Activated T-cell treated with anti-CD3 and anti-CD28 coated beads, Interleukin-2, amount 50 U/mL, for 24 hours (primary cell): ENCODE measurements at regions not wholly inside any gene's neighbourhood (a gene's known extent, or its start where the extent isn't known, plus 50 kb on each side); places are given as distances from the start of the nearest gene placed in this dataset.

Experiments
- DNase-seq: peaks from one replicate; pipeline ENCODE4 v3.0.0-alpha.2; 2020
- H3K27ac Mint-ChIP-seq: 2 replicates; pipeline ENCODE4 v1.8.0; 2020; ENCODE audit warnings: mild to moderate bottlenecking, mixed read lengths
- H3K27me3 Mint-ChIP-seq: 2 replicates; pipeline ENCODE4 v1.8.0; 2020; ENCODE audit warnings: mixed read lengths
- H3K36me3 Mint-ChIP-seq: 2 replicates; pipeline ENCODE4 v1.8.0; 2020; ENCODE audit warnings: low read depth, mixed read lengths
- H3K4me1 Mint-ChIP-seq: 2 replicates; pipeline ENCODE4 v1.8.0; 2020; ENCODE audit warnings: low read depth, mixed read lengths
- H3K4me3 Mint-ChIP-seq: 2 replicates; pipeline ENCODE4 v1.8.0; 2020; ENCODE audit warnings: mild to moderate bottlenecking, moderate library complexity, mixed read lengths
- H3K9me3 Mint-ChIP-seq: 2 replicates; pipeline ENCODE4 v1.8.0; 2020; ENCODE audit warnings: mixed read lengths

DNA sequence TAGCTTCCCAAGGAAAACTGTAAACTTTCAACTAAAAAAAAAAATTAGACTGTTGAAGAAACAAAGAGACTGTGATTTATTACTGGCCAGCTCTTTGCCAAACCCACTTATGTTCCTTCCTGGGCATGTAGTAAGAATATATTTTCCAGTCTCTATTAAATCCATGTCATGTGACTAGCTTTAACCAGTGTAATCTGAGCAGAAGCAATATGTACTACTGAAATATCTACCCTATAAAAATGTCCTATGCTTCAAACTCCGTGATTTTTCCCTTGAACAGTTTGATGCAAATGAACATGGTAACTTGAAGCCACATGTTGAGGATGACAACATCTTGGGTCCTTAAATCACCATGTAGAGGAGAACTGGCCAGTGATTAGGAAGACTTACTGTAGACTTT, 144.5 kb downstream of the NTMT2 start:
- DNase-seq, result no peak
- Mint-ChIP-seq H3K4me1 (no peaks in the 10 kb centered on the region), H3K27ac (no peak overlapping the region), H3K36me3 (no peaks in the 10 kb centered on the region), H3K4me3 (no peak overlapping the region), H3K9me3 (no peaks in the 10 kb centered on the region), H3K27me3 (peaks cover 7% of the 10 kb centered on the region)

DNA sequence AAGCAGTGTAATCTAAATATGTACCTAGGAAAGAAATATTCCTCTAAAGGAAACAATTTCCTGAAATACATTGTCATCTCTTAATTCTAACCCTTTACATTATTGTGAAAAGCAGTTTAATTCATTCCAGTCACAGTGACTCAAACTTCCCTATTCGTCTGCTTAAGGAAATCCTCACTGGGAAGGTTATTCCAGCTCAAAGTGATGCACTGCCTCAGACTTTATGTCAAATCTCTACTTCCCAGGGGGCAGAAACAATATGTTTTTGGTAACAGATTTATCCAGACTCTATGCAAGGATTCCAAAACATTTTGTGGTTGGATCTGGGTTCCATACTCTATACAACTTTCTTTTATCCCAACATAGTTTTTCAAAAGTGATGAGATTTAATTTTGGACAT, 145.2 kb downstream of the NTMT2 start:
- H3K4me1 Mint-ChIP-seq, result no peaks in the 10 kb centered on the region
- DNase-seq, result no peak
- no peak overlapping the region for H3K4me3 Mint-ChIP-seq
- peaks cover 7% of the 10 kb centered on the region for H3K27me3 Mint-ChIP-seq
- no peaks in the 10 kb centered on the region for H3K36me3 Mint-ChIP-seq
- H3K27ac Mint-ChIP-seq, result no peak overlapping the region
- H3K9me3 Mint-ChIP-seq, result no peaks in the 10 kb centered on the region

DNA sequence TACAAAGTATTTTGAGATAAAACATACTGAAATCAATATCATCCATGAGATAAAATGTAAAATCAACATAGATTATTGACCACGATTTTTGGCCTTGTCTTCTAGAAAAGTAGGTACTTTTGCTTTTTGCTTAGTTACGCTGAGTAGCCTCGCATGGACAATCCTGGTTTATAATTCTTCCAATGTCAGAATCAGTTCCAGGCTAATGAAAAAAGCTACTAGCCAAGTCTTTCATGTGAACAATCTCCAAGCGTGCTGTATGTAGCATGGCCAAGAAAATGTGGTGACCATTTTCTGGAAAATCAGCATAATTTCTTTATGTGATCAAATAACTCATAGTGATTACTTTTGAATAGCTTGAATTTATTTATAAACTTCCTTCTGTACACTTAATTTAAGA, 145.8 kb downstream of the NTMT2 start:
- Mint-ChIP-seq H3K36me3 (no peaks in the 10 kb centered on the region), H3K4me1 (no peaks in the 10 kb centered on the region), H3K4me3 (no peak overlapping the region), H3K27me3 (peaks cover 7% of the 10 kb centered on the region), H3K9me3 (no peaks in the 10 kb centered on the region), H3K27ac (no peak overlapping the region)
- DNase-seq, result no peak

DNA sequence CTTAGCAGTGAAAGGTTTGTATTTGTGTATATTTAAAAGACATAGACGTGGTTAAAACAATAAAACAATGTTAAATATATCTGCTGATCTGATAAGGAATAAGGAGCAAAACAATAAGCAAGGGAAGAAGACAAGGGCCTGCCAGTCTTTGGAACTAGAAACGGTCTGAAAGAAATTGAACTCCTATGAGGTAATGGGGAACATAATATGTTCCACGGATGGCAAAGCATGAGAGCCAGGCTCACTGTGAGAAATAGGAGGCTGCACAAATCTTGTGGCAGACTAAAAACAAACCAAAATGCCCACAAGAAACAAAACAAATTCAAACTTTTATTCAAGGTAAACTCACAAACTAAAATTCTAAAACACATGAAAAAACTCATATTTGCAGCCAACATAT, 150.5 kb downstream of the NTMT2 start:
- Mint-ChIP-seq H3K36me3 (no peaks in the 10 kb centered on the region), H3K9me3 (peaks cover 3% of the 10 kb centered on the region), H3K27me3 (no peaks in the 10 kb centered on the region), H3K27ac (no peak overlapping the region), H3K4me1 (no peaks in the 10 kb centered on the region), H3K4me3 (no peak overlapping the region)
- DNase-seq, result no peak

DNA sequence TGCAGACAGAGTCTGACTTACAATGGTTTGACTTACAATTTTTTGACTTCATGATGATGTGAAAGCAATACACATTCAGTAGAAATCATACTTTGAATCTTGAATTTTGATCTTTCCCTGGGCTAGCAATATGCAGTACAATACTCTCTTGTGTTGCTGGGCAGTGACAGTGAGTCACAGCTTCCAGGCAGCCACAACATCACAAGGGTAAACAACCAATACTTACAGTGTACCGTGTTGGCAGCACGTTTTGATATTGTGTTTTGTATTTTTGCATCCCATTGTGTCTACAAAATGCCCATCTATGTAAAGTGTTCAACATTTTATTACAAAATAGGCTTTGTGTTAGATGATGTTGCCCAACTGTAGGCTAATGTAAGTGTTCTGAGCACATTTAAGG, 150.9 kb downstream of the NTMT2 start:
- no peak for DNase-seq
- Mint-ChIP-seq H3K36me3 (no peaks in the 10 kb centered on the region), H3K4me1 (no peaks in the 10 kb centered on the region), H3K9me3 (peaks cover 3% of the 10 kb centered on the region), H3K4me3 (no peak overlapping the region), H3K27ac (no peak overlapping the region), H3K27me3 (no peaks in the 10 kb centered on the region)

DNA sequence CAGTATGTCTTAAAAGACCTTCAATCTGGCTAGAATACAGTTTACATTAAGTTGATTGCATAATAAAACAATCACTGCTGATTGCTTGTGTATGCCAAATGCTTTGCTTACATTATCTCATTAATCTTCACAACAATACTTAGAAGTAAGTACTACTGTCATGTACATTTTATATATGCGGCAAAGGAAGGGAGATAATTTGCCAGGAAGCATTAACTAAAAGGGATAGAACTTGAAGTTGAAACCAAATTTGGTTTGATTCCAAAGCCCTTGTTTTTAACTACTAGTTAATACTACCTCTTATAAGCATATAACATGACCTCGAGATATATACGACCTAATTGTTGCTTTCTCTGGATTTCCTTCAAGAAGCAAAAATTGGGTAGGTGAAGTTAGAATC, 155.8 kb downstream of the NTMT2 start:
- H3K4me1 Mint-ChIP-seq, result no peaks in the 10 kb centered on the region
- H3K4me3 Mint-ChIP-seq, result no peak overlapping the region
- peaks cover 3% of the 10 kb centered on the region for H3K9me3 Mint-ChIP-seq
- H3K27ac Mint-ChIP-seq, result no peak overlapping the region
- DNase-seq, result no peak
- no peaks in the 10 kb centered on the region for H3K27me3 Mint-ChIP-seq
- no peaks in the 10 kb centered on the region for H3K36me3 Mint-ChIP-seq

DNA sequence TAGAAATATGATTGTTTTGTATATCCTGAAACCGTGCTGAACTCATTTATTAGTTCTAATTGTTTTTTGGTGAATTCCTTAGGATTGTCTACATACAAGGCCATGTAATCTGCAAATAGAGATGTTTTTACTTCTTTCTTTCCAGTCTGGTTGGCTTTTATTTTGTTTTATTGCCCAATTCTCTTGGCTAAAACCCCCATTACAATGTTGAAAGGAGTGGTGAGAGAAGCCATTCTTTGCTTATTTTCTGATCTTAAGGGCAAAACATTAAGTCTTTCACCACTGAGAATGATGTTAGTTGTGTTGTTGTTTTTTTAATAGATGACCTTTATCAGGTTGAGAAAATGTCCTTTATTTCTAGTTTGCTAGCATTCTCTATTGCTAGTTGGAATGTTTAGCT, 157.3 kb downstream of the NTMT2 start:
- Mint-ChIP-seq H3K4me1 (no peaks in the 10 kb centered on the region), H3K36me3 (no peaks in the 10 kb centered on the region), H3K9me3 (no peaks in the 10 kb centered on the region), H3K27ac (no peak overlapping the region), H3K27me3 (peaks cover 5% of the 10 kb centered on the region), H3K4me3 (no peak overlapping the region)
- no peak for DNase-seq

DNA sequence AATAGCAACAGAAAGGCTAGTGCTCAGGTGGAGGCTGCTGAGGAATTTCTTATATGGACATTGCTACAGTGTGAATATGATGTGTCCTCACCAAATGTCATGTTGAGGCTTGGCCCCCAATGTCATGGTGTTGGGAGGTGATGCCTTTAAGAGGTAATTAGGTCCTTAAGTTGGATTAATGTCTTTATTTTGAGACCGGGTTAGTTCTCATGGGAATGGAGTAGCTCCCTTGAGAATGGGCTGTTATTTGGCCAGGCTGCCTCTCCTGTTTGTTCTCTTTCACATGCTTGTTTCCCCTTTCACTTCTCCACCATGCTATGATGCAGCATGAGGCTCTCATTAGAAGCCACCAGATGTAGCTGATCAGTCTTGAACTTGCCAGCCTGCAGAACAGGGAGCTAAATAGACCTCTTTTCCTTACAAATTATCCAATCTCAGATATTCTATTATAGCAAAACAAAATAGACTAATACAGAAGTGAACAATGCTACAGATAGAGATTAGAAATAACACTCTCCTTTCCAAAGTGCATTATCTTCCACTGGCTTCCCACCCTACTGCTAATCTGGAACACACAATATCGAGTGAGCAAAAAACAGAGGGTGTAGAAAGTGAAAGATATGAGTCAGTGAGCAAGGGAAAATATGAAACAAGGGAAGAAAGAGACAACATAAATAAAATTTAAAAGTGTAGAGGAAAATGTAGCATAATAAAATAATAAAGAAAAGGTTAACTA, 160.2 kb downstream of the NTMT2 start:
- no peak overlapping the region for H3K27ac Mint-ChIP-seq
- H3K4me1 Mint-ChIP-seq, result no peaks in the 10 kb centered on the region
- H3K27me3 Mint-ChIP-seq, result peaks cover 7% of the 10 kb centered on the region
- no peaks in the 10 kb centered on the region for H3K9me3 Mint-ChIP-seq
- no peak for DNase-seq
- H3K4me3 Mint-ChIP-seq, result no peak overlapping the region
- no peaks in the 10 kb centered on the region for H3K36me3 Mint-ChIP-seq

DNA sequence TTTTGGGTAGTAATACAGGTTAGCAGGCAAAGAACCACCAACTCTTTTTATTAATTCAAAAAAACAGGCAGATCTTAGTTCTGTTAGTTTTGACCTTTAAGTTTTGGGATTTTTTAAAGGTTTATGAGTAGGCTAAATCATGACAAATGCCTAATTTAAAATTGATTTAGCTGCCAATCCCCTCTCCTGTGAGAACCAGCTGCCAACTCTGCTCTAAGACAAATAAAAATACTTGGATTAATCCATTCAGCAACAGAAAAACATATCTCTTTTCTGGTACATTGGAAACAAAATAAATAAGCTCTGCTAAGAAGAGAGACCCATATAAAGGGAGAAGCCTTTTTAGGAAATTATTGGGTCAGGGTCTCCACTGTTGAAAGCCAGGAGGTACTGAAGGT, 160.8 kb downstream of the NTMT2 start:
- H3K36me3 Mint-ChIP-seq, result no peaks in the 10 kb centered on the region
- no peaks in the 10 kb centered on the region for H3K4me1 Mint-ChIP-seq
- no peak overlapping the region for H3K4me3 Mint-ChIP-seq
- no peak overlapping the region for H3K27ac Mint-ChIP-seq
- peaks cover 7% of the 10 kb centered on the region for H3K27me3 Mint-ChIP-seq
- no peaks in the 10 kb centered on the region for H3K9me3 Mint-ChIP-seq
- no peak for DNase-seq

DNA sequence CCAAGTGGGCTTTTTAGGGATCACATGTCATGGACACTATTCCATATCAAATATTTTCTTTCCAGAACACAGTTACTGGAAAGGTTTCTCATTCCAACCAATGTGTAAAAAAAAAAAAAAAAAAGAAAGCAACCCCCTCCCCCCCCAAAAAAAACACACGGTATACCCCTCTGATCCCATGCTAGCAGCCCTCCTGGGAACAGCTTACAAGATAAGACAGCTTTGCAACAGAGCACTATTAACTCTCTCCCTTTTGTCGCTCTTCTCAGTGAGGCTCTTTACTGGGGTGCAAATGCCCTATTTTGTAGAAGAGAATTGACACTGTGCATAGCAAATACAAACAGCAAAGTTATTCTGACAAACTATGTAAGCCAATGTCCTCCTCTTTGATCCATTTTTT, 161.2 kb downstream of the NTMT2 start:
- no peaks in the 10 kb centered on the region for H3K4me1 Mint-ChIP-seq
- H3K27me3 Mint-ChIP-seq, result peaks cover 7% of the 10 kb centered on the region
- DNase-seq, result no peak
- no peaks in the 10 kb centered on the region for H3K36me3 Mint-ChIP-seq
- no peak overlapping the region for H3K27ac Mint-ChIP-seq
- H3K9me3 Mint-ChIP-seq, result no peaks in the 10 kb centered on the region
- H3K4me3 Mint-ChIP-seq, result no peak overlapping the region

DNA sequence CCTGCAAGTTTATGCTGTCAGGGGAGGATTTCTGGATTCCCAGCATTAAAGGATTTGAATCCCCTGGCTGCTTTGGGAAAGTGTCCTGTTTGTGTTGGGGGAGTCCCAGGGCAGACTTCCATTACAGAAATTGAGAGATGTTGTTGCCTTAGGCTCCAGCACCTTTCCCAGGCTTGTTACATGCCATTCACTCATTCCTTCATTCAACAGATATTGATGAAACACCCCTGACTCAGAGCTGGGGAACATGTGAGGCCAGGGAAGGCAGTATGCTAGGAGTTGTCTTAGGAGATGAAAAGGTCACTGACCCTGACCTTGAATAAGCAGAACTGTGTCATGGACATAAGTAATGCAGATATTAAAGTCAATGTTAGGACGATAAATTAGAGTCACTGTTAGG, 161.7 kb downstream of the NTMT2 start:
- H3K4me3 Mint-ChIP-seq, result no peak overlapping the region
- DNase-seq, result no peak
- no peaks in the 10 kb centered on the region for H3K36me3 Mint-ChIP-seq
- H3K4me1 Mint-ChIP-seq, result no peaks in the 10 kb centered on the region
- no peaks in the 10 kb centered on the region for H3K9me3 Mint-ChIP-seq
- no peak overlapping the region for H3K27ac Mint-ChIP-seq
- H3K27me3 Mint-ChIP-seq, result peaks cover 7% of the 10 kb centered on the region

DNA sequence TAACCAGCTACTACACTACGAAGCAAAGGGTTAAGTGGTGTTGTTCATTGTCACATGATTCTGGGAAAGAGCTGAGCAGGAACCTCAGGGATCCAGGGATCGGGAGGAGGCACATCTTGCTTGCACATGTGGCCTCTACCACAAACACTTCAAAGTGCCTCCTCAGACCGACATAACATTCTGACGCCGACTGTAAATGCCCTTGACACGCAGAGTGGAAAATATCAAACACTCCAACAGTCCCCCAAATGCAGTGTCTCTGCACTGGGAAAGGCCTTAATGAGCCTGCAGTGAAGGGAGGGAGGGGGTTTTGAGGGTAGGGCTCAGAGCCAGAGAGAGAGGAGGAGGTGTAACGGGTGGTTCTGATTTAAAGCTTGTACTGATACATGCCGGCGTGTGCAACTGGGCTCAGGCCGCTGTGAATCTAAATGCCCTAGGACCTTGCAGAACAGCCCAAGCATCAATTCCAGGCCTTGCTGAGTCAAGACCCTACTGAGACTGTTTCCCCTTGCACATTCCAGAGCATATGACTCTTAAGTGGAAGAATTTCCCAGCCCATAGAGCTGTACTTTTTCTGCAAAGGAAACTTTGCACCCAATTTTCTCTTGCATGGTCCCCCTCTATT, 163.7 kb downstream of the NTMT2 start:
- Mint-ChIP-seq H3K27me3 (peaks cover 7% of the 10 kb centered on the region), H3K27ac (no peak overlapping the region)
- no peak for DNase-seq

DNA sequence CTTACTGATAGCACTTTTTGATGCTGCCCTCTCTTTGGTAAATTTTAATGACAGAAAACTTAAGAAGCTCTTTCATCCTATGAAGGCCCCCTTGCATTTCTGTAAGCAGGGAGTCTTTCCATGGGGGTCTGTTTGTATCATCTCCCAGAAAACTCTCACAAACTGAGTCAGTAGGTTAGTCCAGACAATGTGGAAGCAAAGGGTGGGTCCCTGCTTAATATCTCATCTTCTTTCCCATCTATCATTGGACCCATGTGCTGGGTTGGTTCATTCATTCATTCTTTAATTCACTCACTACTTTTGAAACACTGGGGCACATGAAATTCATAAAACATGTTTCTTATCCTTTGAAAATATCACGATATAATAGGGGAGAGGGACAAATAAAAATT, 164.3 kb downstream of the NTMT2 start:
- Mint-ChIP-seq H3K36me3 (no peaks in the 10 kb centered on the region), H3K27me3 (peaks cover 7% of the 10 kb centered on the region), H3K4me3 (no peak overlapping the region)

More for the DNA sequence above, 163.7 kb downstream of the NTMT2 start:
- Mint-ChIP-seq H3K4me1 (no peaks in the 10 kb centered on the region), H3K4me3 (no peak overlapping the region), H3K36me3 (no peaks in the 10 kb centered on the region), H3K9me3 (no peaks in the 10 kb centered on the region)

DNA sequence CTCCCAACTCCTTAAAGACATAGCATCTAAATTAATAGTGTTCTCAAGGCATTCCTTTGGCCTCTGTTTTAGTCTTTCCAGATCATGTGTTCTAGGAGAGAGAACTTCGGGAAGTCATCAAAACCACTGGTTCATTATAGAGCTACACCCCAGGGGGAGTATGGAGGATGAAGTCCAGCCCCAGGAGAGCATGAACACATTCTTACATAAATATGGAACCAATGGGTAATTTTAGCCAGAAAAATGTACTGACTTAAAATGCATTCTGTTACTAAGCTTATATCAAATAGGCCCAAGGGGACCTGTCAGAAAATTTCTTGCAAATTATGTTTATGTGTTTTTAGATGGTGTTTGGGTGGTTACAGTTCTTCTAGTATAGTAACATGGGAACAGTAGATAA, 165.2 kb downstream of the NTMT2 start:
- Mint-ChIP-seq H3K27me3 (peaks cover 7% of the 10 kb centered on the region), H3K36me3 (no peaks in the 10 kb centered on the region), H3K4me1 (no peaks in the 10 kb centered on the region), H3K27ac (no peak overlapping the region), H3K9me3 (no peaks in the 10 kb centered on the region), H3K4me3 (no peak overlapping the region)
- no peak for DNase-seq

More for the DNA sequence above, 164.3 kb downstream of the NTMT2 start:
- no peak for DNase-seq
- Mint-ChIP-seq H3K9me3 (no peaks in the 10 kb centered on the region), H3K27ac (no peak overlapping the region), H3K4me1 (no peaks in the 10 kb centered on the region)

DNA sequence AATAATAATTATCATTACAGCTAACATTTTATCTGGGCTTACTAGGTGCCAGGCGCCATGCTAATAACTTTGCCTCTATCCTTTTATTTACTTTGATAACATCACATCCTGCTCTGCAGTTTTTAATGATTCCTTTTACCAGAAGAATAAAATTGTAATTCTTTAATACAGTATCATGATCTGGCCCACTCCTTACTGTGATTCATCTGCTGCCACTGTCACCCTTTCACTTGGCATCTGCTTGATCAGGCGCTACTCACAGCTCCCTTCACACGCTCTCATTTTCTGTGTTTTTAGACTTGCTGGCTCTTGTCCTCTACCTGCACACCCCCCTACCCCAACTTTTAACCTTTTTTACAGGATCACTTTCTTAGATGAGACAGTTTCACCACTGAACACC, 167.5 kb downstream of the NTMT2 start:
- H3K27me3 Mint-ChIP-seq, result peaks cover 2% of the 10 kb centered on the region
- no peak for DNase-seq
- H3K27ac Mint-ChIP-seq, result no peak overlapping the region
- H3K4me3 Mint-ChIP-seq, result no peak overlapping the region
- no peaks in the 10 kb centered on the region for H3K9me3 Mint-ChIP-seq
- H3K4me1 Mint-ChIP-seq, result no peaks in the 10 kb centered on the region
- no peaks in the 10 kb centered on the region for H3K36me3 Mint-ChIP-seq
